LoVo (cell line): ENCODE measurements at regions not wholly inside any gene's neighbourhood (a gene's known extent, or its start where the extent isn't known, plus 50 kb on each side); places are given as distances from the start of the nearest gene placed in this dataset.
"Not testable (repeated sequence)": the region's sequence is repeated elsewhere in the genome, so short reads cannot be mapped to it uniquely, and the experiment has no call there.

ENCODE experiments used
- DNase-seq: peaks from one replicate; pipeline ENCODE4 v3.0.0-alpha.2; 2016; ENCODE audit warnings: low spot score

DNA sequence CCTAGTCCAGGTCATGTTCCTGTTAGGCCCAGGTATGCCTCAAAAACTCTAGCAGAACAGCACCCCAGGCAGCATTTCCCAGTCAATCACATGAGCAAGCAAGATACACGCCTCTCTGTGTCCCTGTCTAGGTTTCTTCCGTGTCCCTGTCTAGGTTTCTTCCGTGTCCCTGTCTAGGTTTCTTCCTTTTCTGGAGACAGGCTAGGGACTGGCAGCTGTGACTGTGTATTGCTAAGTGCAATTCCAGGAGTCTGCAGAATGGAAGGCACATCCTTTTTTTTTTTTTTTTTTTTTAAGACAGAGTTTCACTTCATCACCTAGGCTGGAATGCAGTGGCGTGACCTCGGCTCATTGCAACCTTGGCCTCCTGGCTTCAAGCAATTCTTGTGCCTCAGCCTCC, 77.6 kb downstream of the SETD4 start:
- DNase-seq: no peak

DNA sequence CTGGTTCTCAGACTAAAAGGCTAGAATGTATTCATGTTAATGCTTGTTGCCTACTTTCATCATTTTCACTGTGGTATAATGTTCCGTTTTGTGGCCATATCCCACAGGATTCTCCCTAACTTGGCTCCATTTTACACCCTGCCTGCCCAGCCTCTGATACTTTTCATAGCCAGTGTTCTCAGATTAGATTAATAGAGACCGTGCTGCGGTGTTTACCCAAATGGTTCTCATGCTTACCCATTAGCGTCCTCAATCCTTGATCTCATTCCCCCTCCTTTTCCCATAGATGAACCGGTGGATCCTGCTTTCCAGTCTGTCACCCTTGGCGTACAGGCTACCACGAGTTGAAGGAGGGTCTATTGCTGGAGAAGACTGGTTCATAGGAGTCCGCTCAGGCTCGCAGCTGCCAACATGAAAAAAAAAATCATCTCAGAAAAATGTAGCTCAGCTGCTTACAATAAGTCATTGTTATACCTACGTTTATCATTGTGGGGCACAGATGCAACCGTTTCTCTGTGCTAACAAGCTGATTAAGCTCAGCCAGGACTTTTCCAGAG, 78.7 kb downstream of the SETD4 start:
- no peak for DNase-seq

DNA sequence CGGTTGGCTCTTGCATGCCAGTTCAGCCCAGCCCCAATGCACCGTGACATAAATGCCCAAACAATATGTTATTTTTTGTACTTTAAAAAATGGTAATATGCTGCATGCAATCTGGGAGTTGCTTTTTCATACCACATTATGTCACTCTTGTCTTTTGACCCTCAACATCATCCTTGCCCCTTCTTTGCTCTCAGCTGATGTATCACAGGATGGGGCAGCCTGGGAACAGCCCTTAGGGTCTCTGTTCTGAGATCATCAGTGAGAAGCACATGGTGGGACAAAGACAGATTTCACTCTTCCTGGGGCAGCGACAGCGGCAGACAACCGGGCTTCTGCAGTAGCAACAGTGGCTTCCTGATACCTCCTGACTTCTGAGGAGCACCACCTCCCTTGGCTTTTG, 79.5 kb downstream of the SETD4 start:
- DNase-seq: no peak

DNA sequence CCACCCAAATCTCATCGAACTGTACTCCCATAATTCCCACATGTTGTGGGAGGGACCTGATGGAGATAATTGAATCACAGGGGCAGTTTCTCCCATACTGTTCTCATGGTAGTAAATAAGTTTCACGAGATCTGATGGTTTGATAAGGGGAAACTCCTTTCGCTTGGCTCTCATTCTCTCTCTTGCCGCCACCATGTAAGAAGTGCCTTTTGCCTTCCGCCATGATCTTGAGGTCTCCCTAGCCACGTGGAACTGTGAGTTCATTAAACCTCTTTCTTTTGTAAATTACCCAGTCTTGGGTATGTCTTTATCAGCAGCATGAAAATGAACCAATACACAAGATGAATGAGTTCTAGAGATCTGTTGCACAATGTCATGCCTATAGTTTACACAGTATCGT, 82.5 kb downstream of the SETD4 start:
- not testable (repeated sequence) for DNase-seq

DNA sequence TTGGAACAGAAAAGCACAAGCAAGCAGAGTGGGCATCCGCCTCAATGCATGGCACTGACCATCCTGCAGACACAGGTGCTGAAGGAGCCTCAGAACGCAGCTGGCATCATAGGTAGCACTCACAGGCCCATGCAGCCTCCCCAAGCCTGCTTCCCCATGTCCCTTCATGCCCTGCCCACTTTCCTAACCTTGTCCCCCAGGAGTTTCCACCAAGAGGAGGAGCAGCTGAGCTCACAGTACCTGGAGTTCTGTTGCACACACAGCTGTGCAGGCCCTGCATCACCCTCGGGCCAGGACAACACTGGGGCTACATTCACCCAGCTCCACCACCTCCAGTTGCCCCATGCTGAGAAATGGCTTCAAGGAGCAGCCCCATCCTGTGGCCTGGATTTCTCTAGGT, 83.4 kb downstream of the SETD4 start:
- DNase-seq: no peak

DNA sequence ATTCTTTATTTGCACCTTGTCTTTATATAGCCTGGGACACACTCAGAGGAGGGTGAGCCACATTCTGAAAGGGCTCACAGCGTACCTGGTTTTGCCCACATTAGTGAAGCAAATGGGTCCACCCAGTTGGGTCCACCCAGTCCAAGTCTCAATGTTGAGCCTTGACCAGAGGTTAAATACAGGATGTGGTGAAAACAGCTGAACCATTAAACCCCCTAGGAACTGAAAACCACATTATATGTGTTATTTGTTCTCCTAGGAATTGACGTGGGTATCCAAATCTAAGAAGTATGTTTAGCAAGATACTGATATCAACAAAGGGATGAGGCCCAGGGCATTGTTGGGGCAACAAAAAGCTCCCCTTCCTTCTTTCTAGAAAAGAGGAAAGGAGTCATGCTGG, 83.8 kb downstream of the SETD4 start:
- no peak for DNase-seq

DNA sequence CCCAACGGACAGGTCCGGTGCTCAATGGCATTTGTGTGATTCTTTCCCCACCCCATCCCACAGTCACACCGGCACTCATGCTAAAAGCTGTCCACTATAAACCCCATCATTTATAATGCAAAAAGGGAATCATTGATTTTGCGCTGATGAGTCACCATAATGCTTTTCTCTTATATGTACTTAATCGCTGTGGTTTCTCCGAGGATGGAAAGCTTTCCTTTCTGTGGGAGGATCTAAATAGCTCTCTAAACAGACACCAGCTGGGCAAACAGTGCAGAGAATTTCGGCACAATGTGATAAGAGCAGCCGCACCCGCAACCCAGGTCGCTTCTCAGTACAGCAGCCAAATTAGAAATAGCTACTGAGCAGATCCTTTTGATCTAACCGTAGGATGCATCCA, 85.6 kb downstream of the SETD4 start:
- no peak for DNase-seq

DNA sequence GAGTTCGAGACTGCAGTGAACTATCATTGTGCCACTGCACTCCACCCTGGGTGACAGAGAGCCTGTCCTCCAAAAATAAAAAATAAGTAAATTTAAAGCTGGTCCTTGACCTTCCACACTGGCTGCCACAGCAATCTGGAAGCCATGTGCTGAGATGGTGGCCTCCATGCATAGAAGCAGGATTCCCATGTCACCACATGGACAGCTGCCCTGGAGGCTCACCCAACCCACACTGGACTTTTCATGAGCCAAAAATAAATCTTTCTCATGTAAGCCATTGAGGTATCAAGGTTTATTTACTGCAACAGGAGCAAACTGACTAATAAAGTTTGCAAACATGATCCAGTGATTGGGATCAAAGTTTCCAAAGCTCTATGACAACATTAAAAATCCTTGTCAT, 88.5 kb downstream of the SETD4 start:
- no peak for DNase-seq

DNA sequence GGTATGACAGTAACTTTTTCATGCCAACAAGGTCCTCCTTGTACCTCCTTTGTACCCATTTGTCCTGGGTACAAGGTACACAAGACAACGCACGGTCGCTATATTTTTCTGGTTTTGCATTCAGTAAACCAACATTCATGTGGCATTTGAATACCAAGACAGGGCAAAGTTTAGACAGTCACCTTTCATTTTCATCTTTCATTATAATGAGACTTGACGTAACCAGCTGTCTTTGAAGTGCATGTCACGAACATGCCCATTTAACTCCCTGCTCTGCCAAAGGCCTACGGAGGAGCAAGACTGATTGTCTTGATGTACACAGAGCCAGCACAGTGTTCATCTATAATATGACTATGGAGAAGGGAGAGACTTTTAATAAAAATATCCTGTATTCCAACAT, 91.0 kb downstream of the SETD4 start:
- DNase-seq: no peak

DNA sequence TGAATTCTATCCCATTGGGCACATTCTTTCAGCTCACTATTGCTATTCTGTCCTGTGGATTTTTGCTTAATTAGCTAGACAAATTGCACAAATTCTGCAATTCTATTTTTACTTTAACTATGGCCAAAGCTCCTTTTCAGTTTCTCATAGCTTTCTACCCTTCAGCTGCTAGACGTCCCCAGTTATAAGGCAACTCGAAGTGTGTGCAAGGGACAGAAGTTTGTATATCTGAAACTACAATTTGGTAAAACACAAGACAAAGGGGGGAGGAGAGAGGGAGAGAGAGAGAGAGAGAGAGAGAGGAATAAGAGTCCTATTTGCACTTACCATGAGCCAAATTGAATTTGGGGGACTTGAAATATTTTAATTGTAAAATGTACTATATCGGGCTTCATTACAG, 91.8 kb downstream of the SETD4 start:
- DNase-seq: no peak

DNA sequence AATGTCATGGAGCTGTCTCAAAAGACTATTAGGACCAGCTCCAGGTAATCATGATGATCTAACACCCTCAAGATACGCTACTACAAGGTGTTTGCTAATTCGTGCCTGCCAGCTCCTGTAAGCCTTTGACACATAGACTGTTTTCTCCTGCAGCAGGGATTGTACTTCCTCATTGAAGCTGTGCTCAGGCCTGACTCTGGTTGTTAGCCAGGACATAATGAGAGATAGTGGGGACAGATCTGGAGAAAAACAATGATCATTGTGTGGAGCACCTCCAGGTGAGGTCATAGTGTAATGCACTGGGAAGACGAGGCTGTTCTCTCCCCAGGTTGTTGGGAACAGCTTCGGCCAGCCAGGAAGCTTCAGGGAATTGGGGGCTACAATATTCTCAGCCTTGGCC, 94.6 kb downstream of the SETD4 start:
- no peak for DNase-seq

DNA sequence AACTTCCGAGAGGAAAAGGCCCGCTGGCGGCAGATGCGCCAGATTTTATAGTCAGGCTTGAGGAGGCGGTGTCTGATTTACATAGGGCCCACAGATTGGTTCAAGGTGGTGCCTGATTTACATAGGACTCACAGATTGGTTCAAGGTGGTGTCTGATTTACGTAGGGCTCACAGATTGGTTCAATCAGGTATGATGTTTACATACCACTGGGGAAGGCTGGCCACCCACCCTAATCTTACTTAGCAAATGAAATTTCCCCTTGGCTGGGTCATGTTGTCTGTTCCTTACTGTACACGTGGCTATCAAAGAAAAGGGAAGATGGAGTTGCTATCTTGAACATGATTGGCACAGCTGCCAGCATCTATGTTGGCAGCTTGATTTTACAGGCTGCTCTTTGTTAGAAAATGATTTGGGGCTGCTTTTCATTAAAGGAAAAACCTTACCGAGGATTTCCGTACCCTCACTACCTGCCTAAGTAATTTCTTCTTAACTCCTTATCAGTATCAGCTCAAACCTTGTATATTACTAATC, 96.3 kb downstream of the SETD4 start:
- DNase-seq: no peak

DNA sequence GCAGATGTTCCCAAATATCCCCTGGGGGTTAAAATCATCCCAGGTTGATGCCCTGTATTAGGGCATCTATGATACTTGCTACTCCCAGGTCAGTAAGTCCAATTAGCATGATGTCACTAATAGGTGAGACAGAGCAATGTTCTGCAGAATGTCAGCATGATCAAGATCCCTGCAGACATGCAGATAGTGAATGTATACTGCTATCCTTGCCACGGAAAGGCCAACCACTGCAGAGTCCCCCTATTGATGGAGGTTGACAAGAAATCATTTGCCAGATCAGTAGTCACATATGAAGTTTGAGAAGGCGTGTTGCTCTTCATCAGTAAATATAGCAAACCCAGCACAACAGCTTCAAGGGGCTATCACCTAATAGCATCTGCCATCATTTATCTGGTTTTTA, 97.4 kb downstream of the SETD4 start:
- DNase-seq: no peak

DNA sequence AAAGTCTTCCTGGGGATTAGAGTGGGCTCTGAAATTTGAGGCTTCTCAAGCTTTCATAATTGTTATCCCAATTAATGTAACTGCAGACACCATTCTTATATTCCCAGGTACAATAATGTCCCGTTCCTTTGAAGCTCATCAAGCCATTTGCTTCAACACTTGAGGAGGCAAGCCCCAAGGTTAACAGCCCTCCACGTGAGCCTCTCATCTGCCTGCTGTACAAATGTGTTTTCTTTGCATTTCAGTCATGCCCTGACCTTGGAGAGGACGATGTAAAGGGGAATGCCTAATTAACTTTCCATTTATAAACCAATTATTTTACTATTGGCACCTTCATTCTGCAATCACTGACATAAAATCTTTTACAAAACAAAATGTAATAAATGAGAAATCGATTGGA, 106.3 kb downstream of the SETD4 start:
- DNase-seq: no peak

DNA sequence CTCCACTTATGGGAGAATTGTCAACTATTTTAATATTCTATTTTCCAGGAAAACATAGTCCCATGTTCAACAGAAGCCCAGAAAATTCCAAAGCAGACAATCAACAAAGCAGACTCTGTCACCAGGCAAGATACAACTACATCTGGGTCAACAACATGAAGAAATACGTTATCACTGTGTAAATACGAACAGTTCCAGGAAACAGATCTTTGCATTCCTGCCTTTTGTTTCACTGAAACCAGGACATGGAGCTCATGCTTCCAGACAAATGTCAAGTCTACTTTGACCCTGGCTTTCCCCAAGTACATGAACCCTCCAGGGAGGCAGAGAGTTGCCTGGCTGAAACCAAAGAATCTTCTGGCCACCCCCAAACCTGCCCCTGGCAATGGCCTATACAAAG, 106.7 kb downstream of the SETD4 start:
- DNase-seq: no peak

DNA sequence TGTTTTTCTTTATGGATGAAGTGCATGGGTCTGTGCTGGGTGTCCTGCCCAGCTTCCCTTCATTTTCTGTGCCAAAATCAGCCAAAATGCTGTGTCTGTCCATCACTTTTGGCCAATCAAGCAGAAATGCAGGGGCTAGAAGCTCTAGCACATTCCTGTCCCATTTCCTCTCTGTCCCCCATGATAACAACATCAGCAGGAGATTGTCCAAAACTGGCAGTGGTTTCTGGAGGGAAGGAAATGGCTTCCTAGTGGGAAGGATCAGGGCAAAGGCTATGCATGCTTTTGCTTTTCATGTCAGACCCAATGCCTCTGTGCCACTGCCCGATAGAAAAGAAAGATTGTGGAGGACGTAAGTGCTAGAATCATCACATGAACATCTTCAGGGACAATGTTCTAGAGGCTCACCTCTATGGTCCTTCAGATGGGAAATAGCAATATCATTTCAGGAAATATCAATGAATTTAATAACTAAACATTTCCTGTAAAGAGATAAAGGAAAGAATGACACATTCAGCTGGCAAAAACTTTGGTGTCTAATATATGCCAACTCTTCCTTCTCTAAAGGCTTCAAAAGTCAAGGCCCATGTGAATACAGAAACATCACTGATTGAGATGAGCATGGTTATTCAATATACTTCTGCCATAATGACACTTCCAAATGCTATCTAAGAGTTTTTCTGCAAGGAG, 107.5 kb downstream of the SETD4 start:
- no peak for DNase-seq

DNA sequence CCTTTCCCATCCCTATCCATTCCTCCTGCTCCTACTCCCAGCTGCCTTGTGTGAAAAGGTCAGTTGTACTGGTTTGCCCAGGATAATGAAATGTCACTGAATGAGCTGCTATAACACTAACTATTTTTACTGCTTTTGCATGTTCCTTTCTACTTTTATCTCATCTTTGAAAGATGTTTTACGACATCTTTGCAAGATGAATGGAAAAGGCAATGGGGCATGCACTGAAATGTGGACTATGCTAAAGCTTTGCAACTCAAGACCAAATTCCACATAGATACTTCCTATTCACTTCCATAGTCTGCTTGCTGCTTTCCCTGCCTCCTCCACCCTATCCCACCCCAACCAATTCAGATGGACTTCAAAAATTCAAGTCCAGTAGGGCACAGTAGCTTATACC, 111.3 kb downstream of the SETD4 start:
- DNase-seq: no peak

DNA sequence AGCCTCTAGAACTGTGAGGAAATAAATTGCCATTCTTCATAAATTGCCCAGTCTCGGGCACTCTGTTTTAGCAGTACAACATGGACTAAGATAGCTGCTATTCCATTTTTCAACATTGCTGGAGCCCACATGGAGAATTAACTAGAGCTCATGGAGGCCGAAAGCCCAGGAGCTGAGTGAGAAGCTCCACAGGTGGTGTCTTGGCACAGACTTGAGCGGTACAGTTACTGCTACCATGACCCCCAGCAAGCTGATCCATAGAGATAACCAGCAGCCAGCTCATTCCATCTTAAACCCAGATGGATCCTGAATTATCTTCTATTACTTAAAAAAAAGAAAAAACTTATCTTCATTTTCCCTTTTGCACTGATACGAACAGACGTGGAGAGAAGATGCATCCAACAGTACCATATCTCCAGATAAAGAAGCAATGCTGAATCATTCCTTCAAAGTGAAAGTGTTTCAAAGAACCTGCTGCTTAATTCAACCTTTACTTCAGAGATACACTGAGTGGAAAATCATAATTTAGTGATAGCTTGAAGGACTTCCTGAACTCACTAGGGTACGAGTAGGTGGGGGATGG, 115.1 kb downstream of the SETD4 start:
- DNase-seq: no peak

DNA sequence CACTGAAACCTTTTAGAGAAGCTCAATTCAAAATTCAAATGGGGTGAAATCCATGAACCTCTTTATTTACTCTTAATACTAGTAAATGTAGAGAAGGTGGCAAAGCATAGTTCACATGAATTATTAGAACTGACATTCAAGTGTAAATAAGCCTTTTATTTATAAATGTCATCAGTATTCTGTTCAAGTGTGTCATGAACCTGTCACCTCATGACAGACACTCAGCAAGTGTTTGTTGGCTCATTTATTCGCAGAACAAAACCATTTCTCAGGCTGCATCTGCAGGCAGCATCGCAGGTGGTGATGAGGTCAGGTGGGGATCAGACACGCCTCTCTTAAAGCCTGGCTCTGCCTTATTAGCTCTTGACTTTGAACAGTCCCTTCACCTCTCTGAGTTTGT, 116.6 kb downstream of the SETD4 start:
- no peak for DNase-seq

DNA sequence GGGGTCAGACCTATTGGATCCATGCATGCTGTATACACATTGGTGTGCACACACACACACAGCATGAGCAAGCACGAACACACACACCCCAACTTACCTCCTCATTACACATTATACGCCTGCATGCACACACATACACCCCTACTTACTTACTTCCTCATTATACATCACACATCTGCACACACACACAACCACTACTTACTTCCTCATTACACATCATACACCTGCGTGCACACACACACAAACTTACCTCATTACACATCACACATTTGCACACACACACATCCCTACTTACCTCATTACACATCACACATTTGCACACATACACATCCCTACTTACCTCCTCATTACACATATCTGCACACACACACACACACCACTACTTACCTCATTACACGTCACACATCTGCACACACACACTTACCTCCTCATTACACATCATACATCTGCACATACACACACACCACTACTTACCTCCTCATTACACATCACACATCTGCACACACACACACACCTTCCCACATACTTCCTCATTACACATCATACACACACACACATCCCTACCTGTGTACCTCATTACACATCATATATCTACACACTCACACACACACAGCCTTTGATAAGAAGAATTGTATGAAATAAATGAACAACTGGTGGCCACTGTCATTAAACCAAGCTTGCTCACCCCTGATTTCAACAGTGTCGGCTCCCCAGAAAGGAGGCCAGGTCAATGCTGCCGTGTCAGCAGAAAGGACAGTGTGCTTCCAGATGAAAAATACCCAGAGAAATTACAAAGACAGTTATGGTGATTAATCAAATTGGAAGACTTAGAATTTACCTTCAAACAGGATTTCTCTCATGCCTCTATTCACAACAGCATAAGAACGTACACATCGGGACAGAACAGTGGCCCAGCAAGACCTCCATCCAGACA, 117.8 kb downstream of the SETD4 start:
- DNase-seq: no peak

DNA sequence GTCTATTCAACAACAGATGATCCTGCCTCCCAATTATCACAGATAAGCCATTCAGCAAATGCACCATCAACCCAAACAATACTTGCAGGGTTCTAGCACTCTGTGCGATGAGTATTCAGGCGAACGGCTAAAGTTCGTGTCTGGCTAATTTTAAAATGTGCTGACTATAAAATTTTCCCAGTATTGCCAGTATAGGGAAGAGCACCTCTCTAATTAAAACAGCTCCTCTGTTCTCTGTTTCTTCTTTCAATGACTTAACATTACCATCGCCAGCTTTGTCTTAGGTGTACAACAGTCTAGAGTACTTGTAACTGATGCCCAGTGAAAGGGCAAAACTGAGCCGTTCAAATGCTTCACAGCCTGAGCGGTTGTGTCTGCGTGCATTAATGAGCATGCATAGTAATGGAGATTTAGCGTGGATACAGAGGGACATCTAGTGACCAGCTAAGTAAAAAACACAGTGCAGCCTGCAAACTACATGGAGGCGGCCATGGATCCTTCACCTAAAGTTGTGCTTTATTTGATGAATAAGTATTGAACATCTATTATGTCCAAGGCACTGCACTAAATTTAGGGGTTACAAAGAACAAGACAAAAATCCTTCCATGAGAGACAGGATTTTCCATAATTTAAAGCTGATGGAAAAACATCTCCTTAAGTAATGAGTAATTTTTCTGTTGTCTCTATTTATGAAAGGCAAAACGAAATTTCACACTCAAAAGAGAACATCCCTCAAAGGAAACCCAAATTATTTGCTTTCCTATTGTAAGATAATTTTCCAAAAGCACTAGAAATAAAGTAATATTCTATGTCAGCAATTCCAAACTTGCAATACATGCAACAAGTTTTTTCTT, 120.0 kb downstream of the SETD4 start:
- peak; percentile 65 for DNase-seq

DNA sequence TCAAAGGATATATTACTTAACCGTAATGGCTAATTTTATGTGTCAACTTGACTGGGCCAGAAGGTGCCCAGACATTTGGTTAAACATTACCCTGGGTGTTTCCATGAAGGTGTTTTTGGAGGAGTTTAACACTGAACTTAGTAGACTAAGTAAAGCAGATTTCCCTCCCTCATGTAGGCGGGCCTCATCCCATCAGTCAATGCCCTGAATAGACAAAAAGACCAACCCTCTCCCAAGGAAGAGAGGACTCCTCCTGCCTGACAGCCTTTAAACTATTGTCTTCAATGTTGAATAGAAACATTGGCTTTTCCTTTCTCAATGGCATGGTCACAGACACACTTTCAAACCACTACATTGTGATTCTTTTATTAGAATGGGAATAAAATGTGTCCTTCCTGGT, 121.9 kb downstream of the SETD4 start:
- no peak for DNase-seq
